PC-9 (cell line): ENCODE measurements at regions not wholly inside any gene's neighbourhood (a gene's known extent, or its start where the extent isn't known, plus 50 kb on each side); places are given as distances from the start of the nearest gene placed in this dataset.

Experiments
- EZH2 ChIP-seq: fragments of 200-600 bp; sonication (generic); IDR thresholded peaks from 2 replicates; pipeline ENCODE4 v1.8.0; 2017; ENCODE audit warnings: antibody characterized with exemption, low read depth
- TF ChIP-seq, protein P1 (sequence below): fragments of 200-600 bp; sonication (generic); conservative IDR thresholded peaks from 2 replicates; pipeline ENCODE4 v1.6.1; 2017; ENCODE audit warnings: mixed run types, antibody characterized with exemption, mild to moderate bottlenecking, moderate library complexity

DNA sequence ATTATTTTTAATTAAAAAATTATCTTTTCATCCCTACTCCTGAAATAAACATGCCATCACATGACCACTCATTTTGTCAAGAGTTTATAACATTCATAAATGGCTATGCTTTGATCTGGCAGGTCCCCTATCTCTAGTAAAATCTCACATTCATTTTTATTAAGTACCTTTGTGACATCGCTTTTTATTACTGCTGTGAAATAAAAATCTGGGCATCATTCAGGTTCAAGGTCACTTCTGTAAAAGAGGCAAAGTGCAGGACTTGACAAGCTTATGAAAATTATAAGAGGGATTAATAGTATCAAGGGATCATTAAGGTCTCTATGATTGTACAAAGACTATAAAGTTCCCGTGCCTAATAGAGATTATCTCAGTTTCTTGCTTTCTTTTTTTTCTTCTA is 416.8 kb upstream of the SEMA3A start:
- TF ChIP-seq, protein P1, sequence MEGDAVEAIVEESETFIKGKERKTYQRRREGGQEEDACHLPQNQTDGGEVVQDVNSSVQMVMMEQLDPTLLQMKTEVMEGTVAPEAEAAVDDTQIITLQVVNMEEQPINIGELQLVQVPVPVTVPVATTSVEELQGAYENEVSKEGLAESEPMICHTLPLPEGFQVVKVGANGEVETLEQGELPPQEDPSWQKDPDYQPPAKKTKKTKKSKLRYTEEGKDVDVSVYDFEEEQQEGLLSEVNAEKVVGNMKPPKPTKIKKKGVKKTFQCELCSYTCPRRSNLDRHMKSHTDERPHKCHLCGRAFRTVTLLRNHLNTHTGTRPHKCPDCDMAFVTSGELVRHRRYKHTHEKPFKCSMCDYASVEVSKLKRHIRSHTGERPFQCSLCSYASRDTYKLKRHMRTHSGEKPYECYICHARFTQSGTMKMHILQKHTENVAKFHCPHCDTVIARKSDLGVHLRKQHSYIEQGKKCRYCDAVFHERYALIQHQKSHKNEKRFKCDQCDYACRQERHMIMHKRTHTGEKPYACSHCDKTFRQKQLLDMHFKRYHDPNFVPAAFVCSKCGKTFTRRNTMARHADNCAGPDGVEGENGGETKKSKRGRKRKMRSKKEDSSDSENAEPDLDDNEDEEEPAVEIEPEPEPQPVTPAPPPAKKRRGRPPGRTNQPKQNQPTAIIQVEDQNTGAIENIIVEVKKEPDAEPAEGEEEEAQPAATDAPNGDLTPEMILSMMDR = no peak
- TF ChIP-seq EZH2 = no peak
